Activated T-cell treated with anti-CD3 and anti-CD28 coated beads, Interleukin-2, amount 50 U/mL, for 4 hours (primary cell): ENCODE measurements at regions not wholly inside any gene's neighbourhood (a gene's known extent, or its start where the extent isn't known, plus 50 kb on each side); places are given as distances from the start of the nearest gene placed in this dataset.
"Not testable (repeated sequence)": the region's sequence is repeated elsewhere in the genome, so short reads cannot be mapped to it uniquely, and the experiment has no call there.

Experiments used
- ATAC-seq, 2 donors: fragments of 200-7000 bp; cut with Tn5 transposase; one replicate each; pipeline ENCODE4 v1.10.0; 2021
- DNase-seq: peaks from one replicate; pipeline ENCODE4 v3.0.0-alpha.2; 2020
- H3K27me3 Mint-ChIP-seq: one replicate; pipeline ENCODE4 v1.8.0; 2021; ENCODE audit warnings: low read depth, mixed read lengths
- H3K36me3 Mint-ChIP-seq: one replicate; pipeline ENCODE4 v1.8.0; 2022; ENCODE audit warnings: mixed read lengths; ENCODE audit not compliant: insufficient read depth
- H3K4me1 Mint-ChIP-seq: one replicate; pipeline ENCODE4 v1.8.0; 2021; ENCODE audit warnings: low read depth, mixed read lengths
- H3K4me3 Mint-ChIP-seq: one replicate; pipeline ENCODE4 v1.8.0; 2021; ENCODE audit warnings: mild to moderate bottlenecking, moderate library complexity, mixed read lengths
- H3K9me3 Mint-ChIP-seq: one replicate; pipeline ENCODE4 v1.8.0; 2021; ENCODE audit warnings: mixed read lengths

DNA sequence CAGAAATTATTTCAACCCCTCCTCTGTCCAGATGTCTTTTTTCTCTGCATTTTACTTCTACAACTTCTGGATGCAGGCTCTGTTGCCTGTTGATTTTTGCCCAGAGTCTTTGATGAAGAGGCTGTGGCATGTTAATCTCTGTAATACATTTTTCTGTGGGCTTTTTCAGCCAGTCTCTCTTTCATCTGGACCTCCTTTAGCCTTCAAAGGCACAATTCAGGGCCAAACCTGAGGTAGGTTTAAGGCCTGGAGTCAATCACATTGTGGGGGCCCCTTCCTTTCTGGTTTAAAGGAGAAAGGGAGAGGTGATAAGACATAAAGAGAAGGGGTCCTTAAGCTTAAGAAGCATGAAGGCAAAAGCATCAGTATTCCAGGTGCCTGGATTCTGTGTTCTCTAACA lies 553.7 kb downstream of the FLRT2 start:
- DNase-seq (no peak), ATAC-seq (no peak)
- Mint-ChIP-seq H3K4me1 (peaks cover 4% of the 10 kb centered on the region), H3K27me3 (no peaks in the 10 kb centered on the region), H3K36me3 (peaks cover 19% of the 10 kb centered on the region), H3K9me3 (peaks cover 13% of the 10 kb centered on the region), H3K4me3 (no peak overlapping the region)

DNA sequence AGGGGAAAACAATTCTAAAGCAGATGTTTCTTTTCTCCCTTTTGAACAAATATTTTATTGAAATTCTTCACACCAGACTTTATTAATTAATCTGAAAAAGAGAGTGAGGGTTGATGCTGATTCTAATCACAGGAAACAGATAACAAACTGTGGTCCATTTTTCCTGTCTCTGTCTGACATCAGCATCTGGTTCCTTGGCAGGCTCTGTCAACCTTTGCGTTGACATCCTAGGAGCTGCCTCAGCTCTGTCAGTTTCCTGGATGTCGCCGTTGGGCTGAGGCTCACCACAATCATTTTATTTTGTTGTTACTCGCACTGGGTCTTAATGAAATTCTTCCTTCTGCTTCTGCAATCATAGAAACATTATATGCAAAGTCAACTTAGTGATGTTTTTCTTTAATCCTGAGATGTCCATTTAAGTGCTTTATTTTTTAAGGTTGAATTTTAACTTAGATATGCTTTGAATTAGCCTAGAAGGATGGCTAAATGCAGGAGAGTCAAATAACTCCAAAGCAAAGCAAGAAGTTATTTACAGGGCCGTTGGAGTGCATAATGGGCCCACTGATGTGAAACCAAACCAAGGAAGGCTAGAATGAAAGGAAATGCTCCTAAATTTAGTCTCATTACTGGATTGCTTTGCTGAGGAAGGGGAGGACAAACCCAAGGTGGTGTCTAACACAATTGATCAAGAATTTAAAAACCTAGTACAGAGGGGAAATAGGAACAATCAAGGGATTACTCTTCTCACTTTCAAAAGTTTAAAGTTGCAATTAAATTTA lies 542.4 kb downstream of the FLRT2 start:
- no peaks in the 10 kb centered on the region for H3K27me3 Mint-ChIP-seq
- DNase-seq, result no peak
- peaks cover 9% of the 10 kb centered on the region for H3K36me3 Mint-ChIP-seq
- H3K4me3 Mint-ChIP-seq, result no peak overlapping the region
- peaks cover 8% of the 10 kb centered on the region for H3K4me1 Mint-ChIP-seq
- ATAC-seq, result no peak
- H3K9me3 Mint-ChIP-seq, result peaks cover 2% of the 10 kb centered on the region

DNA sequence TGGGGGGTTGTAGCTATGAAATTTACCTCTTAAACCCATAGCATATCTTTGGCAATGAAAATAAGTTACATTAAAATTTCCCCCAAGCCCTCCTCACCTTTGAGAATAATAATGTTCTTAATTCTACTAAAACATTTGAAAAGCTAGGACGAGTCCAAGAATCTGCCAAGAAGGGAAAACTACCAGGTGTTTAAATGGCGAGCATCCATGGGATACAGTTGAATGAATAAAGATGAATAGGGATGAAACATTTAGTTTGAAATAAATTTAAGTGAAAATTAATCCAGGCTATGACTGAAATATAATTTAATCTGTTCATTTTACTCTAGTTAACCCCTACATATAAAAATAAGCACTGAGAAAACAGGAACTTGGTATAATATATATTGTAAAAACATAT lies 536.7 kb downstream of the FLRT2 start:
- H3K27me3 Mint-ChIP-seq, result no peaks in the 10 kb centered on the region
- H3K4me3 Mint-ChIP-seq, result no peak overlapping the region
- peaks cover 2% of the 10 kb centered on the region for H3K4me1 Mint-ChIP-seq
- DNase-seq (no peak), ATAC-seq (no peak)
- peaks cover 7% of the 10 kb centered on the region for H3K36me3 Mint-ChIP-seq
- H3K9me3 Mint-ChIP-seq, result peaks cover 4% of the 10 kb centered on the region

DNA sequence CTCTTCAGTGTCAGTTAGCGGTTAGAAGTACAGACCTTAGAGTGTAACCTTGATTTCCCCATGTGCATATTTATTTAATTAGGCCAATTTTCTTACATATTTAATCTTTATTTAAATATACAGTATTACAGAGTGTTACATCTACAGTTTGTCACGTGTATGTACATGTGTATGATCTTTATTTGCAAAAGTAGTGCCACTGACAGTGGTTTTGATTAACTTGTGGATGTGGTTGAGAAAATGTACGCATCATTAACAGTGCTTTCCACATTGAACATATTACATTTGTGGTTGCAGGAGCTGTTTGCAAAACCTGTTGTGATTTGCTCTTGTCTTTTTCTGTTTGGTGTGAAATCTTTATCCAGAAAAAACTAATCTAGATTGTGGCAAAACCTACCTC lies 535.5 kb downstream of the FLRT2 start:
- ATAC-seq (no peak), DNase-seq (no peak)
- no peaks in the 10 kb centered on the region for H3K4me1 Mint-ChIP-seq
- H3K27me3 Mint-ChIP-seq, result no peaks in the 10 kb centered on the region
- H3K36me3 Mint-ChIP-seq, result peaks cover 6% of the 10 kb centered on the region
- H3K4me3 Mint-ChIP-seq, result no peak overlapping the region
- peaks cover 4% of the 10 kb centered on the region for H3K9me3 Mint-ChIP-seq

DNA sequence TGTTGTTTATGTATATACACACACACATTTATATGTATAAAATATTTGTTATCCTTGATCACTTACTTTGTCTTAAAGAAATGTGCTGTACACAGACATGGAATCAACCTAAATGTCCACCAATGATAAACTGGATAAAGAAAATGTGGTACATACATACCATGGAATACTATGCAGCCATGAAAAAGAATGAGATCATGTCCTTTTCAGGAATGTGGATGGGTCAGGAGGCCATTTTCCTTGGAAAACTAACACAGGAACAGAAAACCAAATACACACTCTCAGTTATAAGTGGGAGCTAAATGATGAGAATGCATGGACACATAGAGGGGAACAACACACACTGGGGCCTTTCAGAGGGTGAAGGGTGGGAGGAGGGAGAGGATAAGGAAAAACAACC lies 534.7 kb downstream of the FLRT2 start:
- not testable (repeated sequence) for H3K27me3 Mint-ChIP-seq, DNase-seq, H3K9me3 Mint-ChIP-seq, ATAC-seq, H3K4me1 Mint-ChIP-seq, H3K36me3 Mint-ChIP-seq, H3K4me3 Mint-ChIP-seq

DNA sequence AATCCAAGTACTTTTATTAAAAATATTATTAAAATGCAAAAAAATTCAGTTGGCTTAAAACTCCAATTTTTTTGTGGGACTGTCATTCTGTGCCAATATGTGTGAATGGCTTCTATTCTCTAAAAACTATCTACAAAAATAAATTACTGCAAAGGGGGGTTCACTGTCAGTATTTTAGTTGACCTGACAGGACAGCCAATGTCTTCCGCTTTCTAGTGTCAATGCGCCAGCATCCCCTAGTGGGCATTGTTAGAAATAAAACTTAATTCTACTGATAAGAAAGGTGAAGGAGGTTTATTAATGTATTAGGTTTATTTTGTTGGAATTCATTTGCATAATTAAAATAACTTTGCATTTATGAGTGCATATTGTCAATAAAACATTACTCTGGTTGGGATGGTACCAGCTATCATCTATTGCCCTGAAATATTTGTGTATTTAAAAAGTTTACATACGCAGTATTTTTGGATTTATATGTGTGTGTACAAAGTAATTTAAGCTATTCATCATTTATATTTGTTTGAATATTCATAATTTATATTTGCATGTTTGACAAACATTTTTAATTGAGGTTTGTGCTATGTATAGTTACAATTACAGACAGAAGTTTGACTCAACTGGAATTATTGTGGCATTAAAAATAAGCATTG lies 527.2 kb downstream of the FLRT2 start:
- DNase-seq (no peak), ATAC-seq (no peak)
- peaks cover 3% of the 10 kb centered on the region for H3K4me1 Mint-ChIP-seq
- no peaks in the 10 kb centered on the region for H3K36me3 Mint-ChIP-seq
- H3K27me3 Mint-ChIP-seq, result no peaks in the 10 kb centered on the region
- no peak overlapping the region for H3K4me3 Mint-ChIP-seq
- H3K9me3 Mint-ChIP-seq, result no peaks in the 10 kb centered on the region

DNA sequence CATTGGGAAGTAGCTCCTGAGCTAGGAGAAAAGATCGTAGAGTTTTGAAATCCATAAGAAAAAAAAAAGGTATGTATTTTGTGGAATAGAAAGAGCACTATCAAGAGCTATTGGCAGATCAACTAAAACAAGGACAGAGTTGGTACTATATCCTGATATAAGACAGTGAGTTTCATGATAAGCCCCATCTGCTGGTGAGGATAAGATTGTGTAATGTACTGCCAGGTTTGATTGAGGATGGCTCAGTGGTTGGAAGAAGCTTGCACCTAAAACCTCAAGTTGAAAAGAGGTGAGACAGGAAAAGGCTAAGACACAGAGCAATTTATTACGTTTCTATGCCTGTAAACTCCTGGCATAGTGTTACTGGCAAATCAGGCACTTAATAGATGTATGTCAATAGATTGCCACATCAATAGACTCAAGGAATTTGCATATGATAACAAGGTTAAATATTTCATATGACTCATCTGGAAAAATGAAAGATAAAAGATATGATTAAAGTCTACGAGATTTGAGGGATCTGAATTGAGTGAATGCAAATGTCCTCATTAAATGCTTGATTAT lies 525.6 kb downstream of the FLRT2 start:
- DNase-seq, result no peak
- no peak for ATAC-seq
- no peaks in the 10 kb centered on the region for H3K36me3 Mint-ChIP-seq
- H3K4me1 Mint-ChIP-seq, result peaks cover 3% of the 10 kb centered on the region
- H3K27me3 Mint-ChIP-seq, result no peaks in the 10 kb centered on the region
- no peak overlapping the region for H3K4me3 Mint-ChIP-seq
- no peaks in the 10 kb centered on the region for H3K9me3 Mint-ChIP-seq

DNA sequence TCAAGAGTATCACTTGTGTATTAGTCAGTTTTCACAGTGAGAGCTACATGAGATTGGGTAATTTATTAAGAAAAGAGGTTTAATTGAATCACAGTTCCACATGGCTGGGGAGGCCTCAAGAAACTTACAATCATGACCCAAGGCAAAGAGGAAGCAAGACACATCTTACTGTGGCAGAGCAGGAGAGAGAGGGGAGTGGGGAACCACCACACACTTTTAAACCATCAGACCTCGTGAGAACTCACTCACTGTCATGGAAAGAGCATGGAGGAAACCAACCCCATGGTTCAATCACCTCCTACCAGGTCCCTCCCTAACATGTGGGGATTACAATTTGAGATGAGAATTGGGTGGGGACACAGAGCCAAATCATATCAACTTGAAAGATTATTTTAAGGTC lies 522.9 kb downstream of the FLRT2 start:
- Mint-ChIP-seq H3K4me3 (no peak overlapping the region), H3K36me3 (no peaks in the 10 kb centered on the region), H3K9me3 (no peaks in the 10 kb centered on the region), H3K4me1 (peaks cover 3% of the 10 kb centered on the region), H3K27me3 (no peaks in the 10 kb centered on the region)
- ATAC-seq (no peak), DNase-seq (no peak)

DNA sequence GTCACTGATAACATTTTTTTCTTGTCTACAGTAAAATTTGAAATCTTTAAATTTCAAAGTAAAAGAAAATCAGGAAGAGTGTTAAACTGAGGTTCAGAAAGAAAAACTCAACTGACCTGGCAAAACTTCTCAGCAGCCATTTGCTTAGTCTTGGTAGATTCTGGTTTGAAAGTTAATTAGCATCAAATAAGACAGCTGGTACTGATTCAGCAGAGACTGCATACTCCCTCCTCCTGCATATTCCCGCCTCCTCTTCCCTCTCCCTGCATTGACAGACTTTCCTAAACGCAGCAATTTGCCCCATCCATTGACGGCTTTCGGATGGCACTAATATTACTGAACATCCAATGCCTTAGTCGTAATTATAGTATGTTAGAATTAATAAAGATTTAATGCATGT lies 520.8 kb downstream of the FLRT2 start:
- Mint-ChIP-seq H3K4me3 (no peak overlapping the region), H3K9me3 (no peaks in the 10 kb centered on the region), H3K4me1 (peaks cover 3% of the 10 kb centered on the region), H3K36me3 (peaks cover 7% of the 10 kb centered on the region), H3K27me3 (no peaks in the 10 kb centered on the region)
- ATAC-seq, result no peak
- no peak for DNase-seq

DNA sequence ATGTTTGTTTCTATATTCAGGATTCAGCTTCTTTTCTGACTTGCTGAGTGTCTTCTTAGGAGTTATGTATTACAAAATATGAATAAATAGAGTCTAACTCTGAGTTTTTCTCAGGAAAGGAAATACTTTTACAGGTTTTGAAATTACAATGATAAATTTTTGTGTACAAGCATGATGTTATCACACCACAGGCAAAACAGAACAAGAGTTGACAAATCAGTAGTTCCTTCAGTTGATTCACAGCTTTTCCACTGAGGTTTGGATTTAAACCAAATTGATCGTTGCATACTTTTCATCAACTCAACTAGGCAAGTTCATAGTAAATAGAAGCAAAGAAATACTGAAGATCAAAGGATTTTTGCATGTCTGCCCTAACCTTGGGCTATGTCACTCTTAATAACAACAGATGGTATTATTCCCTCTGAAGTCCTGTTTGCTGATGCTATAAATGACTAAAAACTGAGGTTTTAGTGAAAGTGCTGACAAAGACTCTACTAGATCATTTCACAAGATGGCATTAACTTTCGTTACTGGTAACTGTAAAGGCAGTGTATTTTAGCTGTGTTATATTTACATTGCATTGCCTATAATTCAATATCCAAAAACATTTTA lies 520.2 kb downstream of the FLRT2 start:
- DNase-seq, result no peak
- Mint-ChIP-seq H3K4me3 (no peak overlapping the region), H3K27me3 (no peaks in the 10 kb centered on the region), H3K4me1 (peaks cover under 1% of the 10 kb centered on the region), H3K9me3 (no peaks in the 10 kb centered on the region), H3K36me3 (peaks cover 8% of the 10 kb centered on the region)
- ATAC-seq, result no peak

DNA sequence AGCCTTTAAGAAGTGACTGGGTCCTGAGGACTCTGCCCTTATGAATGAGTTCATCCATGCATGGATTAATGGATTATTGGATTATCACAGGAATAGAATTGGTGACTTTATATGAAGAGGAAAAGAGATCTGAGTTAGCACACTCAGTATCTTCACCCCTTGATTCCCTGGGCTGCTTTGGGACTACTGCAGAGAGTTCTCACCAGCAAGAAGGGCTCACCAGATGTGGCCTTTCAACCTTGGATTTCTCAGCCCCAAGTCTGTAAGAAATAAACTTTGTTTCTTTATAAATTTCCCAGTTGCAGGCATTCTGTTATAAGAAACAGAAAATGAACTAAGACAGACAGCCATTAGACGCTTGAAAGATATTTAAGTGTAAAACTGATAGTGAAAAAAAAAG lies 509.2 kb downstream of the FLRT2 start:
- no peak for ATAC-seq
- H3K4me1 Mint-ChIP-seq, result no peaks in the 10 kb centered on the region

DNA sequence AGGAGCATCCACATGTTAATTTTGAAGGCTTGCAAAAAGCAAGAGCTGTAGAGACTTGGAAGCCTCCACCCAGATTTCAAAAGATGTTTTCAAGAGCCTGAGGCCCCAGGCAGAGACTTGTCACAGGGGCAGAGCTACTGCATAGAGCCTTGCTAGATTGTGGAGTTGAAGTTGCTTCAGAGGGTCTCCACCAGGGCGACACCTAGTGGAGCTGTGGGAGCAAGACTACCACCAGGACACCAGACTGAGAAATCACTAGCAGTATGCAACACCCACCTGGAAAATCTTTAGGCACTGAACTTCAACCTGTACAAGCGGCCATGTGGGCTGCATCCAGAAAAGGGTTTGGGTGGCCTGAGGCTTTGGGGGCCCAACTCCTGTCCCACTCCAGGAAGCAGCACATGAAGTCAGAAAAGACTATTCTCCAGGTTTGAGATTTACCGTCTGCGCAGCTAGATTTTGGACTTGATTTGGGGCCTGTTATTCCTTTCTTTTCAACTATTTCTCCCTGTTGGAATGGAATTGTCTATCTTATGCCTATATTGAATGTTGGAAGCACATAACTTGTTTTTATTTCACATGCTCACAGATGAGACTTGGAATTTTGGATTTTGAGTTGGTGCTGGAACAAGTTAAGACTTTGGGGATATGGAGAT lies 508.6 kb downstream of the FLRT2 start:
- H3K9me3 Mint-ChIP-seq, result no peaks in the 10 kb centered on the region
- DNase-seq (peak; percentile 13), ATAC-seq (peak in 1 of 2 donors; percentile 56)
- H3K4me3 Mint-ChIP-seq, result no peak overlapping the region
- no peaks in the 10 kb centered on the region for H3K27me3 Mint-ChIP-seq
- H3K4me1 Mint-ChIP-seq, result no peaks in the 10 kb centered on the region
- peaks cover 2% of the 10 kb centered on the region for H3K36me3 Mint-ChIP-seq

More for the DNA sequence above, 509.2 kb downstream of the FLRT2 start:
- DNase-seq, result no peak
- Mint-ChIP-seq H3K27me3 (no peaks in the 10 kb centered on the region), H3K9me3 (no peaks in the 10 kb centered on the region), H3K4me3 (no peak overlapping the region), H3K36me3 (peaks cover 2% of the 10 kb centered on the region)

DNA sequence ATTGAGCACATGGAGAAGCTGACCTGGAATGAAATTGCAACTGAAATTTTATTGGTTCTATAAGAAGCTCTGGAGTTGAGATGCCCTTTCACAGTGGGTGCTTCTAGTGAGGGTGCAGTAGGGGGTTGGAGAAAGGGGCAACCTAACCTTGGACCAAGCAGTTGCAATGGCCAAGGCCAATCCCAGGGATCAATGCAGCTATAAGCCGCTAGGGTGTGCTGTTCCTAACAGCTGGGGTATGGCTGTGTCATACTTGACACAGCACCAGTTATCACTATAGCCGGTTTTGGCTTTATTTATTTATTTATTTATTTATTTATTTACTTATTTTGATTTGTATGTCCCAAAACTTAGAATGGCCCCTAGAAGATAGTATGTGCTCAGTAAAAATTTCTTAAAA lies 505.9 kb downstream of the FLRT2 start:
- no peaks in the 10 kb centered on the region for H3K27me3 Mint-ChIP-seq
- DNase-seq, result no peak
- no peaks in the 10 kb centered on the region for H3K36me3 Mint-ChIP-seq
- H3K9me3 Mint-ChIP-seq, result no peaks in the 10 kb centered on the region
- no peak for ATAC-seq
- H3K4me1 Mint-ChIP-seq, result peaks cover 11% of the 10 kb centered on the region
- H3K4me3 Mint-ChIP-seq, result no peak overlapping the region

DNA sequence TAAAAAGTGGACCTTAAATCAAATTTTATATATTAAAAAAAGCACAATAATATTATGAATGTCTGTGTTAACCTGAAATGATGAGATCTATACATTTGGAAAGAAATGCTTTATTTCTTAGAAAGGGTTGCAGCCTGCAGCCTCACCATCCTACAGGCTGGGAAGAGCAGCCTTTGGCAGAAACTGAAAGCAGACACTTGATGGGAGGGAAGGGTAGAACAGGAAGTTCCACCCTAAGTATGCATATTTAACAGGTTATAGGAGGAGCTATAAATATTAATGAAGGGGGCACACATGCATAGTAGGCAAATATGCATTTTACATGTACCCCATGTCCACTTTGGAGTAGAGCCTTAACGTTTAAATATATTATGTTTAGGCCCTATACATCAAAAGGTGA lies 498.0 kb downstream of the FLRT2 start:
- no peak for ATAC-seq
- no peak overlapping the region for H3K4me3 Mint-ChIP-seq
- no peaks in the 10 kb centered on the region for H3K27me3 Mint-ChIP-seq
- no peaks in the 10 kb centered on the region for H3K36me3 Mint-ChIP-seq
- peaks cover 12% of the 10 kb centered on the region for H3K9me3 Mint-ChIP-seq
- DNase-seq, result no peak
- peaks cover 14% of the 10 kb centered on the region for H3K4me1 Mint-ChIP-seq
